Naive thymus-derived CD8-positive, alpha-beta T cell (primary cell): ENCODE measurements at regions not wholly inside any gene's neighbourhood (a gene's known extent, or its start where the extent isn't known, plus 50 kb on each side); places are given as distances from the start of the nearest gene placed in this dataset.

Experiments used
- ATAC-seq, 2 donors: fragments of 150-1000 bp; cut with Tn5 transposase in 1 of 2; sonication (Bioruptor Pico), chemical (Tn5 transposase) in 1 of 2; 1 replicate in 1 of 2; 2 replicates in 1 of 2; pipeline ENCODE4 v1.10.0; 2021; ENCODE audit warnings: mild to moderate bottlenecking in 2 of 2, moderate library complexity in 2 of 2
- POLR2A ChIA-PET: fragments of 350-600 bp; sonication (Branson Sonifier 250); formaldehyde crosslinking; loops from one replicate; lab custom pipeline; 2021; ENCODE audit warnings: antibody characterized with exemption; lab: Charles Lee
- DNase-seq, 10 donors: peaks; one replicate each; pipeline versions ENCODE4 v3.0.0 to v3.0.0-alpha.2; 2020 to 2022
- H3K27ac Mint-ChIP-seq, 10 donors: one replicate each; pipeline ENCODE4 v1.8.0; 2020 to 2022; ENCODE audit warnings: mild to moderate bottlenecking in 10 of 10, mixed read lengths in 10 of 10, moderate library complexity in 4 of 10, inconsistent platforms in 1 of 10
- H3K27me3 Mint-ChIP-seq, 5 donors: one replicate each; pipeline ENCODE4 v1.8.0; 2021 to 2022; ENCODE audit warnings: mixed read lengths in 5 of 5
- H3K36me3 Mint-ChIP-seq, 3 donors: one replicate each; pipeline ENCODE4 v1.8.0; 2020 to 2022; ENCODE audit warnings: mixed read lengths in 3 of 3, mild to moderate bottlenecking in 2 of 3, inconsistent platforms in 1 of 3
- H3K4me1 Mint-ChIP-seq, 4 donors: one replicate each; pipeline ENCODE4 v1.8.0; 2021 to 2022; ENCODE audit warnings: mixed read lengths in 4 of 4
- H3K4me3 Mint-ChIP-seq, 10 donors: one replicate each; pipeline ENCODE4 v1.8.0; 2020 to 2022; ENCODE audit warnings: mild to moderate bottlenecking in 10 of 10, mixed read lengths in 10 of 10, moderate library complexity in 6 of 10, inconsistent platforms in 1 of 10
- H3K9me3 Mint-ChIP-seq, 9 donors: one replicate each; pipeline ENCODE4 v1.8.0; 2020 to 2022; ENCODE audit warnings: mixed read lengths in 9 of 9, mild to moderate bottlenecking in 3 of 9, inconsistent platforms in 1 of 9, moderate library complexity in 1 of 9

GRCh38 chr9:7241694-7242093 lies 483.9 kb downstream of the KDM4C start:
- Mint-ChIP-seq H3K9me3 (peaks cover 0 to 17% (median 4%) of the 10 kb centered on the region in 9 donors), H3K4me3 (no peak overlapping the region), H3K4me1 (peaks cover 0 to 2% (median 0%) of the 10 kb centered on the region in 4 donors), H3K27me3 (peaks cover 0 to 6% (median 2%) of the 10 kb centered on the region in 5 donors), H3K36me3 (no peaks in the 10 kb centered on the region), H3K27ac (no peak overlapping the region)
- no peak for ATAC-seq
- POLR2A ChIA-PET: no interaction called here
- no peak for DNase-seq

- Mint-ChIP-seq H3K4me1 (peaks cover 0 to 2% (median 0%) of the 10 kb centered on the region in 4 donors), H3K9me3 (peaks cover 0 to 17% (median 4%) of the 10 kb centered on the region in 9 donors), H3K27me3 (peaks cover 0 to 4% (median 0%) of the 10 kb centered on the region in 5 donors), H3K4me3 (no peak overlapping the region), H3K36me3 (no peaks in the 10 kb centered on the region), H3K27ac (no peak overlapping the region)
- POLR2A ChIA-PET: no interaction called here
- DNase-seq: no peak
- no peak for ATAC-seq
Measured at GRCh38 chr9:7240569-7241311, 483.0 kb downstream of the KDM4C start.

- H3K27me3 Mint-ChIP-seq: no peaks in the 10 kb centered on the region
- H3K9me3 Mint-ChIP-seq: peaks cover 0 to 17% (median 4%) of the 10 kb centered on the region in 9 donors
- no peak overlapping the region for H3K27ac Mint-ChIP-seq
- H3K4me3 Mint-ChIP-seq: no peak overlapping the region
- ATAC-seq (no peak), DNase-seq (no peak)
- H3K4me1 Mint-ChIP-seq: peaks cover 0 to 2% (median 0%) of the 10 kb centered on the region in 4 donors
- POLR2A ChIA-PET: no interaction called here
- no peaks in the 10 kb centered on the region for H3K36me3 Mint-ChIP-seq
Measured at GRCh38 chr9:7239708-7240107, 481.9 kb downstream of the KDM4C start.

GRCh38 chr9:7238247-7238637 lies 480.5 kb downstream of the KDM4C start:
- DNase-seq (no peak), ATAC-seq (no peak)
- Mint-ChIP-seq H3K9me3 (peaks cover 0 to 17% (median 4%) of the 10 kb centered on the region in 9 donors), H3K4me1 (peaks cover 0 to 2% (median 0%) of the 10 kb centered on the region in 4 donors), H3K4me3 (no peak overlapping the region), H3K27ac (no peak overlapping the region), H3K36me3 (no peaks in the 10 kb centered on the region), H3K27me3 (no peaks in the 10 kb centered on the region)
- POLR2A ChIA-PET: no interaction called here

- Mint-ChIP-seq H3K4me3 (no peak overlapping the region), H3K9me3 (peaks cover 0 to 17% (median 4%) of the 10 kb centered on the region in 9 donors), H3K4me1 (peaks cover 0 to 2% (median 0%) of the 10 kb centered on the region in 4 donors), H3K27ac (no peak overlapping the region), H3K27me3 (peaks cover 0 to 5% (median 0%) of the 10 kb centered on the region in 5 donors), H3K36me3 (no peaks in the 10 kb centered on the region)
- DNase-seq (no peak), ATAC-seq (no peak)
- POLR2A ChIA-PET: no interaction called here
Measured at GRCh38 chr9:7237473-7238246, 479.9 kb downstream of the KDM4C start.

- no peak for DNase-seq
Measured at GRCh38 chr9:7236186-7236585, 478.4 kb downstream of the KDM4C start.

GRCh38 chr9:7234144-7234543 lies 476.4 kb downstream of the KDM4C start:
- POLR2A ChIA-PET: no interaction called here
- H3K27me3 Mint-ChIP-seq: peaks cover 4 to 21% (median 10%) of the 10 kb centered on the region in 5 donors
- H3K36me3 Mint-ChIP-seq: no peaks in the 10 kb centered on the region
- H3K27ac Mint-ChIP-seq: no peak overlapping the region
- no peak overlapping the region for H3K4me3 Mint-ChIP-seq
- ATAC-seq (no peak), DNase-seq (no peak)
- H3K4me1 Mint-ChIP-seq: peaks cover 0 to 2% (median 0%) of the 10 kb centered on the region in 4 donors
- H3K9me3 Mint-ChIP-seq: peaks cover 0 to 3% (median 0%) of the 10 kb centered on the region in 9 donors

More at GRCh38 chr9:7236186-7236585, 478.4 kb downstream of the KDM4C start:
- peaks cover 0 to 16% (median 3%) of the 10 kb centered on the region in 9 donors for H3K9me3 Mint-ChIP-seq
- H3K4me3 Mint-ChIP-seq: no peak overlapping the region
- ATAC-seq: no peak
- peaks cover 0 to 12% (median under 1%) of the 10 kb centered on the region in 5 donors for H3K27me3 Mint-ChIP-seq
- no peak overlapping the region for H3K27ac Mint-ChIP-seq
- H3K4me1 Mint-ChIP-seq: peaks cover 0 to 2% (median 0%) of the 10 kb centered on the region in 4 donors
- POLR2A ChIA-PET: no interaction called here
- H3K36me3 Mint-ChIP-seq: no peaks in the 10 kb centered on the region

GRCh38 chr9:7229571-7229970 lies 471.8 kb downstream of the KDM4C start:
- Mint-ChIP-seq H3K27ac (no peak overlapping the region), H3K4me3 (no peak overlapping the region), H3K4me1 (peaks cover 14 to 26% (median 22%) of the 10 kb centered on the region in 4 donors), H3K36me3 (no peaks in the 10 kb centered on the region), H3K27me3 (peaks cover 4 to 21% (median 10%) of the 10 kb centered on the region in 5 donors), H3K9me3 (no peaks in the 10 kb centered on the region)
- POLR2A ChIA-PET: no interaction called here
- ATAC-seq (no peak), DNase-seq (no peak)

GRCh38 chr9:7228726-7229125 lies 471.0 kb downstream of the KDM4C start:
- Mint-ChIP-seq H3K27me3 (peaks cover 4 to 21% (median 10%) of the 10 kb centered on the region in 5 donors), H3K4me3 (no peak overlapping the region), H3K9me3 (peaks cover 0 to under 1% (median 0%) of the 10 kb centered on the region in 9 donors), H3K36me3 (no peaks in the 10 kb centered on the region), H3K4me1 (peaks cover 14 to 26% (median 22%) of the 10 kb centered on the region in 4 donors), H3K27ac (no peak overlapping the region)
- POLR2A ChIA-PET: no interaction called here
- ATAC-seq (no peak), DNase-seq (no peak)

GRCh38 chr9:7227951-7228350 lies 470.2 kb downstream of the KDM4C start:
- H3K9me3 Mint-ChIP-seq: peaks cover 0 to 3% (median 0%) of the 10 kb centered on the region in 9 donors
- H3K27ac Mint-ChIP-seq: no peak overlapping the region
- peaks cover 4 to 18% (median 10%) of the 10 kb centered on the region in 5 donors for H3K27me3 Mint-ChIP-seq
- POLR2A ChIA-PET: no interaction called here
- H3K4me3 Mint-ChIP-seq: no peak overlapping the region
- ATAC-seq (no peak), DNase-seq (no peak)
- peaks cover 14 to 26% (median 22%) of the 10 kb centered on the region in 4 donors for H3K4me1 Mint-ChIP-seq
- H3K36me3 Mint-ChIP-seq: no peaks in the 10 kb centered on the region

- H3K27me3 Mint-ChIP-seq: peaks cover 4 to 9% (median 7%) of the 10 kb centered on the region in 5 donors
- ATAC-seq (peak; percentile 50 to 73), DNase-seq (peak in 3 of 10 donors; percentile 4 to 24 (median 8))
- H3K4me3 Mint-ChIP-seq: peak overlapping the region in 5 of 10 donors; percentile 1 to 52 (median 30)
- peaks cover 0 to 10% (median under 1%) of the 10 kb centered on the region in 9 donors for H3K9me3 Mint-ChIP-seq
- H3K27ac Mint-ChIP-seq: peak overlapping the region in 7 of 10 donors; percentile 4 to 52 (median 43)
- POLR2A ChIA-PET: no interaction called here
- peaks cover 0 to 6% (median 2%) of the 10 kb centered on the region in 3 donors for H3K36me3 Mint-ChIP-seq
- H3K4me1 Mint-ChIP-seq: peaks cover 14 to 26% (median 22%) of the 10 kb centered on the region in 4 donors
Measured at GRCh38 chr9:7226007-7226640, 468.4 kb downstream of the KDM4C start.
